ENCODE measurements at regions not wholly inside any gene's neighbourhood (a gene's known extent, or its start where the extent isn't known, plus 50 kb on each side); places are given as distances from the start of the nearest gene placed in this dataset.

DNA sequence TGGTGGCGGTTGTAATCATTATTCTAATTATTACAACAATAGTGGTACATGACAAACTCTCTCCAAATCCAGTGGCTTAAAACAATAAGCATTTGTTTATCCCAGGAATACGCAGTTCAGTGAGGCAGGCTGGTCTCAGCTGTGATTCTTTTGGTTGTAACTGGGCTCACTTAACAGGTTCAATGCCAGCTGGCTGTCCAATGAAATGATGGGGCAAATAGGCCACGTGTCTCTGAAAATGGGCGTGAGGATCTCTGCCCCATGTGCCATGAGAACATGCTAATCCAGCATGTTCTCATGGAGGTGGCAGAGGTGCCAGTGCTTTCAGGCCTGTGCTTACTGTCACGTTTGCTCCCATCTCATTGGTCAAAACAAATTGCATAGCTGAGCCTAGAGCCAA is 73.1 kb upstream of the CLMN start:
- Mint-ChIP-seq H3K4me3 (ENCODE audit: unreplicated experiment) (no peak overlapping the region), H3K4me1 (ENCODE audit: low read depth, unreplicated experiment) (no peaks in the 10 kb centered on the region), H3K27me3 (ENCODE audit: low read depth, unreplicated experiment) (no peaks in the 10 kb centered on the region), H3K27ac (ENCODE audit: unreplicated experiment) (no peak overlapping the region), H3K36me3 (ENCODE audit: low read depth, unreplicated experiment) (no peaks in the 10 kb centered on the region), H3K9me3 (ENCODE audit: unreplicated experiment) (peaks cover 3% of the 10 kb centered on the region)
- DNase-seq (ENCODE audit: low read depth) (no peak), FAIRE-seq (no peak)
- Histone ChIP-seq H3K27me3 (ENCODE audit: insufficient read depth, low read length) (no peaks in the 10 kb centered on the region), H2AFZ (ENCODE audit: low read depth, low read length) (no peak overlapping the region), H3K79me2 (ENCODE audit: insufficient read depth, low read length) (no peaks in the 10 kb centered on the region), H3K4me2 (ENCODE audit: low read length) (no peak overlapping the region), H4K20me1 (ENCODE audit: insufficient read depth, low read length) (no peaks in the 10 kb centered on the region), H3K9me3 (ENCODE audit: insufficient read depth, low read depth, low read length) (no peaks in the 10 kb centered on the region), H3K36me3 (ENCODE audit: insufficient read depth, low read length) (no peaks in the 10 kb centered on the region), H3K27ac (ENCODE audit: low read depth, low read length) (no peak overlapping the region), H3K4me1 (ENCODE audit: insufficient read depth, low read length) (no peaks in the 10 kb centered on the region), H3K9ac (ENCODE audit: low read length) (no peak overlapping the region), H3K4me3 (ENCODE audit: insufficient read depth, low read depth, low read length) (no peak overlapping the region)
- TF ChIP-seq, protein P1, sequence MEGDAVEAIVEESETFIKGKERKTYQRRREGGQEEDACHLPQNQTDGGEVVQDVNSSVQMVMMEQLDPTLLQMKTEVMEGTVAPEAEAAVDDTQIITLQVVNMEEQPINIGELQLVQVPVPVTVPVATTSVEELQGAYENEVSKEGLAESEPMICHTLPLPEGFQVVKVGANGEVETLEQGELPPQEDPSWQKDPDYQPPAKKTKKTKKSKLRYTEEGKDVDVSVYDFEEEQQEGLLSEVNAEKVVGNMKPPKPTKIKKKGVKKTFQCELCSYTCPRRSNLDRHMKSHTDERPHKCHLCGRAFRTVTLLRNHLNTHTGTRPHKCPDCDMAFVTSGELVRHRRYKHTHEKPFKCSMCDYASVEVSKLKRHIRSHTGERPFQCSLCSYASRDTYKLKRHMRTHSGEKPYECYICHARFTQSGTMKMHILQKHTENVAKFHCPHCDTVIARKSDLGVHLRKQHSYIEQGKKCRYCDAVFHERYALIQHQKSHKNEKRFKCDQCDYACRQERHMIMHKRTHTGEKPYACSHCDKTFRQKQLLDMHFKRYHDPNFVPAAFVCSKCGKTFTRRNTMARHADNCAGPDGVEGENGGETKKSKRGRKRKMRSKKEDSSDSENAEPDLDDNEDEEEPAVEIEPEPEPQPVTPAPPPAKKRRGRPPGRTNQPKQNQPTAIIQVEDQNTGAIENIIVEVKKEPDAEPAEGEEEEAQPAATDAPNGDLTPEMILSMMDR (IDR thresholded peaks at IDR 0.05; ENCODE audit: insufficient read depth, low read depth, low read length) = no peak
- TF ChIP-seq EZH2 (IDR thresholded peaks at IDR 0.05; ENCODE audit: insufficient read depth, low read length) = no peak

DNA sequence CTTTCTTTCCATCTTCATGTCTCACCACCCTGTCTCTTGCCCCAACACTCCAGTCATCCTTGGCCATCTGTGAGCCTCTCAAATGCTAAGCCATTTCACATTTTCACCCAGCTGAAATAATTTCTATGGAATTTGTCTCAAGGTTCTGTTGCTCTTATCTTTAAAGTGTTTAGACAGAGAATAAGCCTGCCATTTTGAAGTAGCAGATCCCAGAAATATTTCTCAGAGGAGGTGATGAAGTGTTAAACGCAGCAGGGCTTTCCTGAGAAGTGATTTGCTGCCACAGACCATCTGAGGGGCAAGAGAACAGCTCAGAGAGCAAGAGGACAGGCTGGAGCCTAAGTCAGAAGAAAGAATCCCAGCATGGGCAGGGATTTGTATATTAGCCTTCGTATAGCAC is 71.6 kb upstream of the CLMN start:
- H3K4me3 ChIP-seq (ENCODE audit: insufficient read depth, low read depth, low read length) = no peak overlapping the region
- H3K9ac ChIP-seq (ENCODE audit: low read length) = no peak overlapping the region
- DNase-seq (ENCODE audit: low read depth) (no peak), FAIRE-seq (no peak)
- no peak for TF ChIP-seq EZH2 (IDR thresholded peaks at IDR 0.05; ENCODE audit: insufficient read depth, low read length)
- TF ChIP-seq, protein P1 (IDR thresholded peaks at IDR 0.05; ENCODE audit: insufficient read depth, low read depth, low read length) = no peak
- H2AFZ ChIP-seq (ENCODE audit: low read depth, low read length) = no peak overlapping the region
- no peaks in the 10 kb centered on the region for H3K9me3 ChIP-seq (ENCODE audit: insufficient read depth, low read depth, low read length)
- no peaks in the 10 kb centered on the region for H4K20me1 ChIP-seq (ENCODE audit: insufficient read depth, low read length)
- H3K9me3 Mint-ChIP-seq (ENCODE audit: unreplicated experiment) = peaks cover 3% of the 10 kb centered on the region
- no peak overlapping the region for H3K27ac ChIP-seq (ENCODE audit: low read depth, low read length)
- no peaks in the 10 kb centered on the region for H3K4me1 ChIP-seq (ENCODE audit: insufficient read depth, low read length)
- H3K4me1 Mint-ChIP-seq (ENCODE audit: low read depth, unreplicated experiment) = no peaks in the 10 kb centered on the region
- no peaks in the 10 kb centered on the region for H3K27me3 ChIP-seq (ENCODE audit: insufficient read depth, low read length)
- no peak overlapping the region for H3K4me3 Mint-ChIP-seq (ENCODE audit: unreplicated experiment)
- no peaks in the 10 kb centered on the region for H3K36me3 Mint-ChIP-seq (ENCODE audit: low read depth, unreplicated experiment)
- H3K27ac Mint-ChIP-seq (ENCODE audit: unreplicated experiment) = no peak overlapping the region
- H3K27me3 Mint-ChIP-seq (ENCODE audit: low read depth, unreplicated experiment) = peaks cover 3% of the 10 kb centered on the region
- no peaks in the 10 kb centered on the region for H3K79me2 ChIP-seq (ENCODE audit: insufficient read depth, low read length)
- no peaks in the 10 kb centered on the region for H3K36me3 ChIP-seq (ENCODE audit: insufficient read depth, low read length)
- H3K4me2 ChIP-seq (ENCODE audit: low read length) = no peak overlapping the region

DNA sequence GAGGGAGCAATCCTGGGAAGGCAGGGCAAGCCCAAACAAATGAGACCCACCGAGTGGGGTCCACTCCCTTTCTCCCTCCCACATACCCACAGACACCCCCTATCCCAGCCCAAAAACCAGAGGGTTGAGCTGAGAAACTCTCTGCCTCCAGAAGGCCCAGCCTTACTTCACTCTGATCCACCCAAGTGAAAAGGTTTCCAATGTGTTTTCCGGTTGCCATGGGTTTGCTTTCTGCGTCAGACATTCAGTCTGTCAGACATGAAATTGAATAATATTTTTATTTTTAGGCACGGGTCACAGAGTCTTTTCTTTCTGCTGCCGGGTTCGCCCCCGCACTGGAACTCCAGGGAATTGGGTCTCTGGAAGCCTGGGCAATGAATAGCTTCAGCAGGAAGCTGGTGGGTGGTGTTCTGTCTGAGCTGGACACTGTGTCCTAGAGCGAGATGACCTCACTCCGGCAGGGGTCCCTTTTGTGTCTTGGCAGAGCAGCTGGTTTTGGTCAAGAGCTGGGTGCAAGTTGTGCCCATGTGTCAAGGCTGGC is 69.8 kb upstream of the CLMN start:
- no peak for DNase-seq (ENCODE audit: low read depth)
- Histone ChIP-seq H3K4me3 (ENCODE audit: insufficient read depth, low read depth, low read length) (no peak overlapping the region), H3K36me3 (ENCODE audit: insufficient read depth, low read length) (no peaks in the 10 kb centered on the region), H2AFZ (ENCODE audit: low read depth, low read length) (no peak overlapping the region), H4K20me1 (ENCODE audit: insufficient read depth, low read length) (no peaks in the 10 kb centered on the region), H3K27me3 (ENCODE audit: insufficient read depth, low read length) (no peaks in the 10 kb centered on the region), H3K4me2 (ENCODE audit: low read length) (no peak overlapping the region), H3K9me3 (ENCODE audit: insufficient read depth, low read depth, low read length) (no peaks in the 10 kb centered on the region), H3K9ac (ENCODE audit: low read length) (no peak overlapping the region), H3K27ac (ENCODE audit: low read depth, low read length) (no peak overlapping the region), H3K4me1 (ENCODE audit: insufficient read depth, low read length) (no peaks in the 10 kb centered on the region), H3K79me2 (ENCODE audit: insufficient read depth, low read length) (no peaks in the 10 kb centered on the region)
- Mint-ChIP-seq H3K27ac (ENCODE audit: unreplicated experiment) (no peak overlapping the region), H3K4me1 (ENCODE audit: low read depth, unreplicated experiment) (no peaks in the 10 kb centered on the region), H3K27me3 (ENCODE audit: low read depth, unreplicated experiment) (peaks cover 15% of the 10 kb centered on the region), H3K9me3 (ENCODE audit: unreplicated experiment) (peaks cover 6% of the 10 kb centered on the region), H3K36me3 (ENCODE audit: low read depth, unreplicated experiment) (no peaks in the 10 kb centered on the region), H3K4me3 (ENCODE audit: unreplicated experiment) (no peak overlapping the region)
- FAIRE-seq = no peak
- TF ChIP-seq, protein P1 (IDR thresholded peaks at IDR 0.05; ENCODE audit: insufficient read depth, low read depth, low read length) = no peak
- no peak for TF ChIP-seq EZH2 (IDR thresholded peaks at IDR 0.05; ENCODE audit: insufficient read depth, low read length)
